HG02759 (cell line): ENCODE measurements at regions not wholly inside any gene's neighbourhood (a gene's known extent, or its start where the extent isn't known, plus 50 kb on each side); places are given as distances from the start of the nearest gene placed in this dataset.
A peak's percentile ranks its signal among the peaks of the same experiment; 100 is the strongest.

Experiments
- ATAC-seq: cut with Tn5 transposase; IDR thresholded peaks from one replicate; pipeline ENCODE4 v1.9.1; 2021; ENCODE audit warnings: mild to moderate bottlenecking, moderate library complexity; ENCODE audit not compliant: unreplicated experiment

DNA sequence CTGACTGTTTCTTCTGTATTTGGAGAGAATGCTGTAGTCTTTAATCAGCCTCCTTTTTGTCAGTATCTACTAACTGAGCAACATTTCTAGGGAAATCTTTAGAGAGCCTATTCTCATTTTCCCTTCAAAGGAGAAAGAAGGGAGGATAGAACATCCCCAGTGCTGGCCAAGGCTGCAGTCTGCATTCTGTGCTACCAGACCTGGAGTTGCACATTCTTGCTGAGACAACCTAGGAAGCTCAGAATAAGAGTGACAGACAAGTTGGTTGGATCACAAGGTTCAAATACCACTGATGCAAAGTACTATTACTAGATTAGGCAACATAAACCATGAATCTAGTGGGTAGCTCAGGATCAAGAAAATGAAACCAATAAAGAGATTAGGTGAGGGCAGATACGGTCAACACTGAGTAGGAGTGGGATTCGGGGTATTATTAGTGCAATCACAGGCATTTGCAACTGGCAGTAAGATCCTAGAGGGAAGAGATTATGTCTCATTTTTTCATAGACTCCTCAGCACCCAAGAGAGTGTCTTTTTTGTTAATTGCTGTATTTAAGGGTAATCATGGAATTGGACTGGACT lies 213.5 kb upstream of the FAM83B start:
- no peak for ATAC-seq

DNA sequence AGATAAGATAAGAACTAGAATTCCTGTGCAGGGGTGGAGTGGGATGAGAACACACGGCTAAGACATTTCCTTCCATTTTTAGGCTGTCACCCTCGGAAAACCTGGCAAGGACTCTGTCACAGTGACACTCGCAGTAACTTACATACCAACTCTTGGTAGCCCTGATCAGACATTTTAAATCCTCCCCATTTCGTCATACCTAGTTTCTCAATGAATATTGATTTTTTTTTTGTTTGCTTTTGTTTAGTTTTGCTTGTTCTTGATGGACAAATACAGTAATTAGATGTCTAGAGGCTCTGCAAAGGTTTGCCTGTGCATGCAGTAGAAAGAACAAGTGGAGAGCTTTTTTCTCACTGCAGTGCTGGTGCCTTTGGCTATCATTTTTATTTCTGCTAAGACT lies 213.0 kb upstream of the FAM83B start:
- ATAC-seq = no peak

DNA sequence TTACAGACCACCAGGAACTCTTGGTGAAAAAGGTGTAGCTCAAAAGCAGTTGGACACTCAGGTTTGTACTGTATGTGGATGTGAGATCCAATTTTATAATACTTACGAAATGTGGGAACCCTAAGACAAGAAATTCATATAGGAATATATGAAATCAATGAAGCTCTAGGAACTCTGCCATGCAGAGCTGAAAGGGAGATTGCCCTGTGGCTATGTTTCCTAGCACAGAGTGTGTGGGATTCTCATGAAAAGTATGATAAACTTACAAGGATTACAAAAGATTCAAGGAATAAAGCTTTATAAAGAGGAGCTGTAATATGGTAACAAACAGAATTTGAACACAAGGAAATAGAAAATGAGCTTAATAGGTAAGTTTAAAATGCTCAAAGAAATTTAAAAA lies 205.7 kb upstream of the FAM83B start:
- no peak for ATAC-seq

DNA sequence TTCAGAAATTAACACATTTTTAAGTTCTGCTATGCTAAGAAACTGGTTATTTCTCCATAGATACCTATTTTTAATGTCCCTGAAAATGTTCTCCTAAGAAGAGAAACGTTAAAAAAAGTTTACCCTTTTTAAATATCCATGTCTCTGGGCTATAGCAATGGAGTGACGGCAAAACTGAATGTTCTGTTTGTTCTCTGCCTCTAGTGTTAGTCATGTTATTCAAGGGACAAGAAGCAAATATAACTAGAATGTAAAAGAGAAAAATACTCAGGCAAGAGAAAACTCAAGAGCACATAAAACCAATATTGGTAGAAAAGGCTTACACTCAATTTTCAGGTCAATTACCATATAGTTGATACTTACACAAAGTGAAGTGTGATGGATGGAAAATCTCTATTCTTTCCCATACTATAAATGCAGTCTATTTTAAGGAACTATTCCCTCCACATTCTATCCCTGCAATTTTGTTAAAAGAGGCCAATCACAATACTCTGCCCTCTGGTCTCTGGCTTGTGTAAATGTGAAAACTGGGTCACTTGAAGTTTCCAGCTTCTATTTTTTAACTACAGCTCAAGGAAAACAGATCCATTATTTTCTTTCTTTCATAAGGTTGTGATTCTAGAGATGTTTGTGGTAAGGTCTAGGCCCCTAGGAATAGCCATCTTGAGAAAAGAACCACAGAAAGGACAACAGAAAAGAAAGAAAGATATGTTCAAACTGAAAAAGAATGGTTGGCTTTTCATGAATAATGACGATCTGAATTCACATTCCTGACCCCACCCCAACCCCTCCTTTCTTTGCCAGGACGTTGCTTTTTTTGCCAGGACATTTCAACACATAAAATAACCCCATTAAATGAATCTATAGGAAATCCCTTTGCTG lies 200.3 kb upstream of the FAM83B start:
- ATAC-seq = no peak

DNA sequence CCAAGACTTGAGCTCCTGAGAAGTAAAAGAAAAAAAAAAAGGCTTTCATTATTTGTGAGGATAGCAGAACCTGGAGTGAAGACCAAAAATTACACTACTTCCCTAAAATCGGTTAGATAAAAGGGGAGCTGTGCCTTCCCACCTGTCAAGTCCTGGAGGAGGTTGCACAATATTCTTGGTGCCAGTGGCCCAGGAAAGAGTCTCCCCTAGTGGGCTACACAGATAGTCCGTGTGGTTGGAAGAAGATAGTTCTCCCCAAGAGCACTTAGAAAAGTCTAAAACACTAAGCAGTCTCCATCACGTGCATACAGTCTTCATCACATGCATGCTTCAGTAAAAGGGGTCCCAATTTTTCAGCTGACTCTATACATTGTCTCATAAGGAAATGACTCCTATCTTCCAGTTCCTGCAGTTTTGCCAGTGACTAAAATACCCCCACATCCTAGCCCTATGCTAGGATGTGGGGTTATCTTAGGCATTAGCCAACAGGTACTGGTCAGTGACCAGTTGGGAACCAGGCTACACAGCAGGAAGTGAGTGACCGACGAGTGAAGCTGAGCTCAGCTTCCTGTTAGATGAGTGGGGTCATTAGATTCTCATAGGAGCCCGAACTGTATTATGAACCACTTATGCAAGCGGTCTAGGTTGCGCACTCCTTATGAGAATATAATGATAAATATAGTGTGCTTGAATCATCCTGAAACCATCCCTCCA lies 199.5 kb upstream of the FAM83B start:
- ATAC-seq = no peak

DNA sequence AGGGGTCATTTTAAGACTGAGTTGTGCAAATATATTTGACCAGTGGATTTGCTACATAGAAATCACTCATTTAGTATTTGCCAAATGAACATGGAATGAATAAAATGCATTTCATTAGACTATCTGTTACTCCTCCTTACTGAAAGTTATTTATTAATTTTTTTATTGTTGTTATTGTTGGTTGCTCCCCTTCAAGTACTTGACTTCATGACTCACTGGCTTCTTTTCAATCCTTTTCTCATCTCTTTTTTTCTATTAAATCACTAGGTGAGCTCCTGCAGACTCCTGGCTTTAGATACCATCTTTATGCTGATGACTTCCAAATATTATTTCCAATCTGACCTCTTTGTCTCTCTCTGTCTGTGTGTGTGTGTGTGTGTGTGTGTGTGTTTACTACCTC lies 192.2 kb upstream of the FAM83B start:
- no peak for ATAC-seq

DNA sequence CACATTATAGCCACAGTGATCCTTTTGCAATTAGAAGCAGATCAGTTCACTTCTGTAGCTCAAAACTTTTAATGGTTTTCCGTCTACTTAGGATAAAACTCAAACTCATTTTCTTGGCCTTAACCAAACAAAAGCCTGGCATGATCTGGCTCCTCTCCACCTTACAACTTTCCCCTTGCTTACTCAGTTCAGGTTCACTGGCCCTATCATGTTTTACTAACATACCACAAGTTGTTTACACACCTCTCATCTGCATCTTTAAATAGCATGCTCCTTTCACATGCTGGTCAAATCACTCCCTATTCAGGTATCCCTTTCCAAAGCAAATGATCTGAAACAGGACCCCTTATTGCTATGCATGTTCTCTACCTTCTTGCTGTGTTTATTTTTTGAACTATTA lies 191.4 kb upstream of the FAM83B start:
- no peak for ATAC-seq

DNA sequence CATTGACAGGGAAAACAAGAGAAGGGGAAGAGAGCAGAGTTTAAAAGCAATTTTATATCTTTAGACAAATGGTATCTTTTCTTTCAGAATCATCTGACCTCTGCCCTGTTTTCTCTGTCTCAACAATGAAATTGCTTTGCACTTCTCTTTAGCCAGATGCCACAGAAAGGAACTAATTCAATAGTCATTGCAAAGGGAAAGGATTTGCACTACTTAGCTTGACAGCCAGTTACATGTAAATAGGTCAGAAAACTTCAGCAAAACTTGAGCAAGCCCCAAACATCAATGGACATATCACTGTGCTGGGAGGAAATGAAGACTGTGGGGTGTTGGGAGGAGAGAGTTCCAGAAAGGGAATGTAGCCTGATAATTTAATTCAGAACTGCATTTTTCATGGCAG lies 181.3 kb upstream of the FAM83B start:
- ATAC-seq = no peak

DNA sequence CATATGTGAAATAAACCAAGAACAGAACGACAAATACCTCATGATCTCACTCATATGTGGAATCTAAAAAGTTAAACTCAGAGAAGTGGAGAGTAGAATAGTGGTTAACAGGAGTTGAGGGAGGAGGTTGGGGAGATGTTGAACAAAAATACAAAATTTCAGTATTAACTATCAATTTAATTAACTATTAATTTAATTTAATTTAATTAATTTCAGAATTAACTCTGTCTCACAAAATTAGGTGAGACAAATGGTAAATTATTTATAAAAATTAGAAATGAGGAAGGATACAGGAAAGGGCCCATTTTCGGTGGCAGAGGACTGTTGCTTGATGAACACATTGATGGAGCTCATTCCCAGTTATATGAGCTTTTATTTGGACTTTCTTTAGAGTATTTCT lies 166.0 kb upstream of the FAM83B start:
- no peak for ATAC-seq

DNA sequence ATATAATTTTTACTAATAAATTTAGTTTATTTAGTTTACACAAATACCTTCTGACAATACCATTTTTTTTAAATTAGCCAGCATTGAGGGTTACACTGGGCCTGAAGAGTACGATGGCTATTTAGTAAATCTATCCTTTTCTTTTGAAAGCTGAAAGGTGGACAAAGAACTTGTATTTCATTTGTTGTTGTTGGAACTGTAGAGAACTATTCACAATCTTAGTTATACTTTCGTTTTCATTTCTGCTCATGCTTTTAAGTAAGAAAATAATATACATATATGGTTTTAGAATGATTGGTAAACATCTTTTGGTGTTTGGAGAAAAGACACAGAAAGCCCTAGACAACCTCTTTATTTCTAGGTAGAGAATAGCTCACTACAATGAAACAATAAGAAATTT lies 165.3 kb upstream of the FAM83B start:
- no peak for ATAC-seq

DNA sequence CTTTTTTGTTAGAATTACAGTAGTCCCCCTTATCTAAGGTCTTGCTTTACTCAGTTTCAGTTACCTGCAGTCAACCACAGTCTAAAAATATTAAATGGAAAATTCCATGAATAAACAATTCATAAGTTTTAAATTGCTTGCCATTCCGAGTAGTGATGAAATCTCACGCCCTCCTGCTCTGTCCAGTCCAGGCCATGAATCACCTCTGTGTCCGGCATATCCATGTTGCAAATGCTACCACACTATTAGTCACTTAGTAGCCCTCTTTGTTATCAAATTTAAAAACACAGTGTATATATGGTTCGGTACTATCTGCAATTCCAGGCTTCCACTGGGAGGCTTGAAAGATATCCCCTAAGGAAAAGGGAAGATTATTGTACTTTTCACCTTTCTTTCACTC lies 164.6 kb upstream of the FAM83B start:
- ATAC-seq = no peak

DNA sequence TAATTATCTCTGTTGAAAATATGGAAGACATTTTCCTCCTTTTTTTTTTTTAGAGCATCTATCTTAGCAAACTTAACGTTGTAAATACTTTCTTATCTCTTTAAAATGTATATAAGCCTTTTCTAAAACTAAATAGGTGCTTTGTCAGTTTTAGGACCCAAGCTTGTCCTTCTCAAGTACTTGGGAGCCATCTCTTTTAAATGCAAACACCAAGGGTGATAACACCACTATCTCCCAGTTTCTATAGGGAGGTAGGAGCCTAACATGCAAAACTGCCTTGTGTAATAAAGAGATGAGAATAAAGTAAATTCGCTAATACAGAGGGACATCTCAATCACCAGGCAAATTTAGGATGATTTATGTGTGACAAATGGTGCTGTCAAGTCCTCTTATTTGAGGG lies 157.0 kb upstream of the FAM83B start:
- ATAC-seq = no peak

DNA sequence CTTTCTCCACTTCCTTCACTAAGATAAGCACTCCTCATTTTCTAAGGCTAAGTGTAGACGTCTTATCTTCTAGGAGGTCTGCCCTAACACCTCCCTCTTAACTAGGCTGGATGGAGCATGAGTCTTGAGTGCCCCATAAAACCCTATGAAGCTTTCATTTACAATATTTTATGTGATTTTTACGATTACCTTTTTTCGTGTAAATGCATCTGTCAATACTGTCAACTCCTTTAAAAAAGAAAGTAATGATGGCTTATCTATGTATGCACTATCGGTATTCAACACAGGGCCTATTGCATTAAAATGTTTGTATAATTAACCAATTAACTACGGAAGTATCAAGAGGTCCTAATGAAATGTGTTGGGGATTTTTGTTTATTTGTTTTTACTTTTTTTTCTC lies 156.0 kb upstream of the FAM83B start:
- ATAC-seq = no peak

DNA sequence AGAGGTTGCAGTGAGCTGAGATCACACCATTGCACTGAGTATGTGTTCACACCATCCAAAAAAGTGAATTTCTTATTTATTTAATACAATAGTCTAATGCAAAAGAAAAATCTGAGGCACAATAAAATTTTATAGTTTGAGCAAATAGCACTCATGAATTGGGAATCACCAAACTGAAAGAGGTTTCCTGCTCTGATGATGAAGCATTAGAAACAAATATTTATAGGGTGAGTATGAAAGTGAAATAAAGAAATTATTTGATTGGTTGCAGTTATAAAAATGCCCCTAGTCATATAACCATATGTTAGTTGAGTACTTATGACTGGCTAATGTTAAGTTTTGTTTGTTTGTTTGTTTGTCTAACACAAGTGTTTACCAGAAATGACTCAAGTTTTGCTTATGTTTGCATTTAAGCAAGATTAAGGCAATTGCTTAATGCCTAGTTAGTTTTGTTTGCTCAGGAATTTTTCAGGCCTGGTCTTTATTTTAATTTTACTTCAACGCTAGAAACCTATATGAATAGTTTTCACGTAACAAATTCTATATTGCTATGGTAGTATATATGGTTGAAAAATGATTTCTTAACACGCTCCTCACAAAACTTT lies 151.5 kb upstream of the FAM83B start:
- ATAC-seq = no peak

DNA sequence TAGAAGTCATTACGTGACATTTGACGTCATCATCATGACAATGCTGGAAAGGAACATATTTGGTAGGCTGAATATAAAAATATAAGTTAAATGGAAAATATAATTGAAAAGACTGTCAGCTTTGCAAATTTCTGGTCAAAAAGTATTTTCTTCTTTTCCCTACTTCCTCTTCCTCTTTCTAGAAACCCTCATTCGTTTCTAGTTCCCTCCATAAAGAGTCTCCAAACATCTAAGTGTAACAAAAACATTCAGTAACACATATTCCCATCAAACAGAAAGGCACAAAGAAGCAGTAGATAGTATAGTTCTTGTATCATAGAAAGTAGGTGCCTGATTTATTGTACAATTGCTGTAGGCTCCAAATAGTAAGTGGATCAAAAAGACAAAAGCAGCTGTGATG lies 150.8 kb upstream of the FAM83B start:
- ATAC-seq = no peak

DNA sequence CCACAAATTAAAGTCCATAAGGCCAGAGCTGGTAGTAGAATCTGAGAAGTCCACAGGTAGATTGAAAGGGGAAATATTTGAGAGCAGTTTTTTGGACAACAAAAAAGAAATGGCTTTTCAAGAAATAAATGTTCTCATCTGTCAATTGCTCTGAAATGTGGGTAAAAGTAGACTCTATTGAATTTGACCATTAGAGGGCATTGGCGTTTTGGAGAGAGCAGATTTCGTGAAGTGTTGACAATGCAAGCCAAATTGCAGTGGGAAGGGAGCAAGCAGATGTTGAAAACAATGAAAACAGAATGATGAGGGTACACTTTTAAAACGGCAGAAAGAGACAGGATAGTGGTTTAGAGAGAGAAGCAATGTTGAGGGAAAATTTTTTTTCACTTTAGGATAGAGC lies 149.1 kb upstream of the FAM83B start:
- ATAC-seq = no peak

DNA sequence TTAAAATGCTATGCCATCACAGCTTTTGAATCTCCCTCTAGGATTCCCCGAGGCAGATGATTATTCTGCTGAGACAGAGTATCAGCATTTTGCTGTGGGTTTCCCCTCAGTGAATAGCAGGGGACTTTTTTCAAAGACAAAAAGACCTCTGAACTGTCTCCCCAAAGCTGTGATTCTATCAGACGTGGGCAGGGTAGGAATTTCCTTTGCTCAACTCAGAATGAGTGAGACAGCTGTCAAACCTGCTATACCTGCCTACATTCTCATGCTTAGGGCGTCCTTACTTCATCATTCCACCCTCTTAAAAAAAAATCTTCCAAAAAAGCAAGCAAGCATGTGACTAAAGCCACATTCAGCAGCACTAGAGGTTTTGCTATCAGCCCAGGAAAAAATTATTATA lies 147.6 kb upstream of the FAM83B start:
- peak; percentile 85 for ATAC-seq

DNA sequence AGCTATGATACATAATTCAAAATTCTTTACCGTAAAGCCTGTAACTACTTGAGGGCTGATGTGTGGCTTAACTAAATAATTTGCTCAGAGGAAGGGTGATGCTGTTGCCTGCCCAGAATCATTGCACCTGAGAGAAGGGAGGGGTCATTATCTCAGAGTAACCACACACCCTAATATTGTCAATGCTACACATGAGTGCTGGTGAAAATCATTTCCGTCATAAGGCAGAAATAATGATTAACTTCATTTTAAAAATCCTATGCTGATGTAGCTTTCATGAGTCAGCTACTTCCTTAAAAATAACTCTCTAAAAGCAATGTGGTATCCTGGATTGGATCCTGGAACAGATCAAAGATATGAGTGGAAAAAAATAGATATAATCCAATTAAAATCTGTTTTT lies 146.4 kb upstream of the FAM83B start:
- no peak for ATAC-seq

DNA sequence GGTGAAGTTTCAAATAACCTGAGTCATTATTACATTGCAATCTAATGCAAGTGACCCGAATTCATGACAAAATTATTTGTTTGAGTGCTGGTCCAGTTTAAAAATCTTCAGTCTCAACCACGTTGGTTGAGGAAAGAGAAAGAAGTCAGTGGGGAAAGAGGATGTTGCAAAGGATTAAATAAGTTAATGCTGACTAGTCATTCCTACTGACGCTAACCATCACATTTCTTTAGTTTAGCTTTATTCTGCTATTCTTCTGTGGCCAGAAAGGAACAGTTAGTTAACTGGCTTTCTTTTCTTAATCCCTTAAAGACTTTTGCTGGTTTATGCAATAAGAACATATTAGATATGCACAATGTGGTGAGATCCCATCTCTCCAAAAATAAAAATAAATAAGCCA lies 143.8 kb upstream of the FAM83B start:
- ATAC-seq = no peak

DNA sequence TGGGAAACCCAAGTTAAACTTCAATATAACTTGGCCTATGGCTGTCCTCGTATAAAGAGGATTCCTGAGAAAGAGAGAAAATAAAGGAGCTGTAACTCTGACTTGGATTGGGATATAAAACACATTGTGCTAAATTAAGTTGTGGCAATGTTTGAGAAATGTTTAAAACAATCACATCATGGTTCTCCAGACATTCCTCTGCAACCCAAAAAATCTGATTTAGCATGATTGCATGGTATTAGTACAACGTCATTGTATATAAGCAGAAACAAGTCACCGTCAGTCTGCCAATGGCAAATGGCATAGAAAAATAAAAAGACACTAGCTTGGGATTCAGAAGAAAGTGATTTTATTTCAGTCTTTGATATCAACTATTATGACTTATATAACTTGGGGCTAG lies 140.2 kb upstream of the FAM83B start:
- ATAC-seq = no peak

DNA sequence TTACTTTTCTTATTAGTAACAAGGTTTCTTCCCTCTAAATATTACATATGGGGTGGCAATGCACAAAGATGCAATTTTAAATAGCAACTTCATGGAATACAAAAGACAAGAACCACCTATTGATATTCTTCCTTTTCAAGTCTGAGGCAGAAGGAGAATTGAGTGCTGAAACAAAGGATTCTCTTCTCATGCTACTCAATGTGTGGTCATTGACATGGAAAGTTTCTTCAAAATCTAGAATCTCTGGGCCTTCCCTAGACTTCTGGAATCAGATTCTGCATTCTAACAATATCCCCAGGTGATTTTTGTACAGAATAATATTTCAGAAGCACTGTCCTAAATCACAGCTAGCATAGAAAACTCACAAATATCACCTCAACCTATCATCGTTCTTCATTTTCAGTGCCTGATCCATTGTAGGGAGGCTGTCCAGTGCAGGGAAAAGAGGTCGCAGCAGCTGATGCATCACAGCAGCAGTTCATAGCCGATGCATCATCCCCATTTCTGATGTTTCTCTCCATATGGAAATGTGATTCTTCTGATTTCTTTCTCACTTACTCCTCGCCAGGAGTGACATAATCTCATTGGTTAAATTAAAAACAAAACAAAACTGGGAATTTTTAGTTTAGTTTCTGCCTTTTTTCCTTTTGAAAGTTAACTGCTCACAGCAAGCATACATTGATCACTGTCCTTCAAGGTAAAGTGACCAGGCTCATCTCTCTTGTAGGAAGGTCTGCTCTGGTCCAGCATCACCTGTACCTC lies 139.5 kb upstream of the FAM83B start:
- ATAC-seq = no peak
